AG09319 (cell line): ENCODE measurements at regions not wholly inside any gene's neighbourhood (a gene's known extent, or its start where the extent isn't known, plus 50 kb on each side); places are given as distances from the start of the nearest gene placed in this dataset.
"Not testable (repeated sequence)": the region's sequence is repeated elsewhere in the genome, so short reads cannot be mapped to it uniquely, and the experiment has no call there.

ENCODE experiments used
- DNase-seq: peaks from one replicate; pipeline ENCODE4 v3.0.0-alpha.2; 2010; ENCODE audit warnings: low read depth; ENCODE audit errors: extremely low read depth
- CTCF ChIP-seq: IDR thresholded peaks from 2 replicates; pipeline ENCODE4 v1.5.1; 2011; ENCODE audit warnings: low read depth, mild to moderate bottlenecking, inconsistent platforms, low read length, moderate library complexity

- TF ChIP-seq CTCF = peak; percentile 18
- DNase-seq = no peak
Observed at GRCh38 chr14:87745507-87746118, 247.4 kb downstream of the GALC start.

- DNase-seq = not testable (repeated sequence)
Observed at GRCh38 chr14:87734577-87735360, 258.2 kb downstream of the GALC start.

- not testable (repeated sequence) for DNase-seq
Observed at GRCh38 chr14:87733115-87733514, 259.9 kb downstream of the GALC start.

GRCh38 chr14:87732562-87732961 is 260.4 kb downstream of the GALC start:
- no peak for DNase-seq

GRCh38 chr14:87725318-87725717 is 267.7 kb downstream of the GALC start:
- no peak for DNase-seq
- no peak for TF ChIP-seq CTCF

More at GRCh38 chr14:87732562-87732961, 260.4 kb downstream of the GALC start:
- no peak for TF ChIP-seq CTCF

GRCh38 chr14:87712396-87713090 is 280.4 kb downstream of the GALC start:
- DNase-seq = no peak
- no peak for TF ChIP-seq CTCF

GRCh38 chr14:87705439-87705896 is 287.5 kb downstream of the GALC start:
- no peak for TF ChIP-seq CTCF
- DNase-seq = no peak

GRCh38 chr14:87698481-87698880 is 294.5 kb downstream of the GALC start:
- DNase-seq = no peak
- no peak for TF ChIP-seq CTCF
